Prostate gland (tissue), 2 donors: ENCODE measurements at regions not wholly inside any gene's neighbourhood (a gene's known extent, or its start where the extent isn't known, plus 50 kb on each side); places are given as distances from the start of the nearest gene placed in this dataset.

ENCODE experiments used
- DNase-seq: peaks from one replicate; pipeline ENCODE4 v3.0.0-alpha.2; 2019; ENCODE audit warnings: low spot score
- H3K27ac ChIP-seq, 2 donors: fragments of 200-600 bp; sonication (generic); 2 replicates each; pipeline ENCODE4 v1.5.1; 2017 to 2019
- H3K27me3 ChIP-seq: fragments of 200-600 bp; sonication (generic); replicated peaks from 2 replicates; pipeline ENCODE4 v1.5.1; 2019; ENCODE audit not compliant: insufficient read depth
- H3K36me3 ChIP-seq, 2 donors: fragments of 200-600 bp; sonication (generic); 1 replicate in 1 of 2; 2 replicates in 1 of 2; pipeline versions ENCODE4 v1.5.1 to v1.8.1; 2017 to 2019
- H3K4me1 ChIP-seq: fragments of 200-600 bp; sonication (generic); replicated peaks from 2 replicates; pipeline ENCODE4 v1.5.1; 2019
- H3K4me3 ChIP-seq, 2 donors: fragments of 200-600 bp; sonication (generic); 2 replicates each; pipeline ENCODE4 v1.5.1; 2017 to 2019
- H3K9me3 ChIP-seq: fragments of 200-600 bp; sonication (generic); 2 replicates; pipeline ENCODE4 v1.5.1; 2017
- CTCF ChIP-seq, 4 experiments: fragments of 200-600 bp in 2 of 4; fragments of 450-650 bp in 2 of 4; sonication (generic) in 2 of 4; IDR thresholded peaks; 1 replicate in 3 of 4; 2 replicates in 1 of 4; pipeline ENCODE4 v1.5.1; 2016 to 2019; ENCODE audit warnings: antibody characterized with exemption in 4 of 4, mild to moderate bottlenecking in 2 of 4, moderate library complexity in 2 of 4
- POLR2A ChIP-seq: fragments of 450-650 bp; IDR thresholded peaks from one replicate; pipeline ENCODE4 v1.6.1; 2016; ENCODE audit warnings: antibody characterized with exemption, mild to moderate bottlenecking
- POLR2AphosphoS5 ChIP-seq: sonication (generic); formaldehyde crosslinking; IDR thresholded peaks from one replicate; pipeline ENCODE4 v1.6.1; 2017; ENCODE audit warnings: antibody characterized with exemption
- WGBS: methylation state at CpG from one replicate; pipeline ENCODE4 v1.1.5; 2018; 5-methylcytosine and 5-hydroxymethylcytosine counted together
- intact Hi-C: fragments of 100-400 bp; cut with DNase I; formaldehyde crosslinking; loops from one replicate; pipeline ENCODE4 v1.14.2; 2022

- no peak for TF ChIP-seq POLR2AphosphoS5
- no peak for TF ChIP-seq POLR2A
- TF ChIP-seq CTCF (IDR thresholded peaks at IDR 0.05): no peak
- intact Hi-C loops: no loop called here
- Histone ChIP-seq H3K27ac (no peak overlapping the region), H3K36me3 (no peaks in the 10 kb centered on the region), H3K9me3 (no peaks in the 10 kb centered on the region), H3K4me1 (no peaks in the 10 kb centered on the region), H3K4me3 (no peak overlapping the region), H3K27me3 (no peaks in the 10 kb centered on the region)
- WGBS: 74% methylated on average over 2 of the region's 2 CpGs
- DNase-seq: no peak
Observed at GRCh38 chr5:23606927-23607326, 99.5 kb downstream of the PRDM9 start.

GRCh38 chr5:23612701-23613100 lies 105.3 kb downstream of the PRDM9 start:
- TF ChIP-seq POLR2AphosphoS5 (no peak), POLR2A (no peak), CTCF (IDR thresholded peaks at IDR 0.05) (no peak)
- H3K27ac ChIP-seq: no peak overlapping the region
- H3K9me3 ChIP-seq: no peaks in the 10 kb centered on the region
- H3K4me1 ChIP-seq: no peaks in the 10 kb centered on the region
- no peaks in the 10 kb centered on the region for H3K36me3 ChIP-seq
- intact Hi-C loops: no loop called here
- no peak overlapping the region for H3K4me3 ChIP-seq
- DNase-seq: no peak
- no peaks in the 10 kb centered on the region for H3K27me3 ChIP-seq
- 58% methylated on average over 2 of the region's 2 CpGs for WGBS

- Histone ChIP-seq H3K9me3 (no peaks in the 10 kb centered on the region), H3K27me3 (no peaks in the 10 kb centered on the region), H3K4me3 (no peak overlapping the region), H3K36me3 (no peaks in the 10 kb centered on the region), H3K27ac (no peak overlapping the region), H3K4me1 (no peaks in the 10 kb centered on the region)
- DNase-seq: no peak
- intact Hi-C loops: no loop called here
- WGBS: 90% methylated on average over 1 of the region's 1 CpG
- TF ChIP-seq CTCF (IDR thresholded peaks at IDR 0.05) (no peak), POLR2AphosphoS5 (no peak), POLR2A (no peak)
Observed at GRCh38 chr5:23613566-23613965, 106.2 kb downstream of the PRDM9 start.

- intact Hi-C loops: no loop called here
- Histone ChIP-seq H3K9me3 (no peaks in the 10 kb centered on the region), H3K4me3 (no peak overlapping the region), H3K27ac (no peak overlapping the region), H3K4me1 (no peaks in the 10 kb centered on the region), H3K36me3 (no peaks in the 10 kb centered on the region), H3K27me3 (no peaks in the 10 kb centered on the region)
- no peak for DNase-seq
- TF ChIP-seq POLR2AphosphoS5 (no peak), POLR2A (no peak), CTCF (IDR thresholded peaks at IDR 0.05) (no peak)
- WGBS: 79% methylated on average over 1 of the region's 1 CpG
Observed at GRCh38 chr5:23614422-23614821, 107.0 kb downstream of the PRDM9 start.

- Histone ChIP-seq H3K4me3 (no peak overlapping the region), H3K9me3 (no peaks in the 10 kb centered on the region), H3K4me1 (no peaks in the 10 kb centered on the region), H3K27me3 (no peaks in the 10 kb centered on the region), H3K36me3 (no peaks in the 10 kb centered on the region), H3K27ac (no peak overlapping the region)
- 88% methylated on average over 4 of the region's 4 CpGs for WGBS
- no peak for DNase-seq
- TF ChIP-seq POLR2AphosphoS5: no peak
- TF ChIP-seq CTCF (IDR thresholded peaks at IDR 0.05): no peak
- intact Hi-C loops: no loop called here
Observed at GRCh38 chr5:23626961-23627360, 119.6 kb downstream of the PRDM9 start.
